AG08396 (cell line): ENCODE measurements at regions not wholly inside any gene's neighbourhood (a gene's known extent, or its start where the extent isn't known, plus 50 kb on each side); places are given as distances from the start of the nearest gene placed in this dataset.

Experiments
- DNase-seq: peaks from one replicate; pipeline ENCODE4 v3.0.0; 2012; ENCODE audit warnings: low spot score, mixed read lengths

DNA sequence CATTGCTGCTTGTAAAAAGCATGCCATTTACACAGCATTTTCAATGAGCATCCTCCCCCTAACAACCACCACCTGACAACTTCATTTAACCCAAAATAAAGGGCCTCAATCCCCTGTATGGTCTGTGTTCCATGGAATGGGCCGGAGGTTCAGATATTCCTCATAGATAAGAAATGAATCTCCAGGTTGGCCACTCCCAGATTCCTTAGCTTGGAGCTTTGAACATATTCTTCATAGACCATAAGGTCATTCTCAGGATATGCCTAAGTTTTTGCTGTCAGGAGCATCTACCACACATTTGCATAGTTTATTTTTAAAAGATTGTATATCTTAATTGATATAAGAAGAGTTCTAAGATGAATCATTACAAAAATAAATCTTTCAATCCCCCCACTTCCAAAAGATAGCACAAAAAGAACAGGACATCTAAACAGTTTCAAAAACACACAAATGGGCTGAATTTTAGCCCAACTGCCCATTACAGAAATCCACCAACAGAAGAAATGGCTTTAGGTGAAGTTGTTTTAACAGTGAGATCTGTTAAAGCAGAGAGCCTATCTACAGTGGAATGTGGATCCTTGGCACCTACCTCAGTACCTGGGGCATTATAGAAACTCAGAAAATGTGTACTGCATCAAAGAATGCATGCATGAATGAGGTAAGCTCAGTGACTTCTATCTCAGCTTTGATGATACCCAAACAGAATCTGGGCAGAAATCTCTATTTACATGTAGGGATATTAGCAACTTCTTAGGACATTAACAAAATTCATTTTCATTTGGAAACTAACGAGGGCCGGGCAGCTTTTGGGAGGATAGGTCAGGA lies 179.8 kb downstream of the SEC61B start:
- DNase-seq, result no peak

DNA sequence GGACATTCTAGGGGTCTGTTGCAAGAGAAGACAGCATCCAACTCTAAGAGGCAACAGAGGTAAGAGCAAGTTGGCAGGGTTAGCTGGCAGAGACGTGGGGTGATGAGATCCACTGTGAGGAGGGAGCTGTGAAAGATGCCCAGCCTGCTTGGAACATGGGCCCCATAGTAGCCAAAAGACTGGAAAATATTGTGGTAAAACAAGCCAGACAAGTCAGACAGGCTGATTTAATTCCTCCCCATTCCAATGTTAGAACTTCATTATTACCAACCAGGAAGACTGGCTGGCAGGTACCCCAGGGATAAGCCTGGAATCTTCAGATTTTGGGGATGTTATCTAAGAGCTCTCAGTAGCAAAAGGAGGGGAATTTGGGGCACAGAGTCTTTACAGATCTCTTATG lies 181.3 kb downstream of the SEC61B start:
- no peak for DNase-seq

DNA sequence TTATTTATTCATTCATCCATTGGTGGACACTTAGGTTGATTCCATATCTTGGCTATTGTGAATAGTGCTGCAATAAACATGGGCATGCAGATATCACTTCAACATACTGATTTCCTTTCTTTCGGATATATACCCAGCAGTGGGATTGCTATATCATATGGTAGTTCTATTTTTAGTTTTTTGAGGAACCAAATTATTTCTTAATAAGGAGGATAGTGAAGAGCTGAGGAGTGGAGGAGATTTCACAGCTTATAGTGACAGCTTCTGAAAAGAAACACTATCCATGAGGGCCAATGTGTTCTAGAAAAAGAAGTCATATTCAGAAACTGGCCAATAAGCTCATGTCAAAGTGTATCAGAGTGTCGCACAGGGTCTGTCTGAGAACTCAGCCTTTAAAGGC lies 183.3 kb downstream of the SEC61B start:
- no peak for DNase-seq

DNA sequence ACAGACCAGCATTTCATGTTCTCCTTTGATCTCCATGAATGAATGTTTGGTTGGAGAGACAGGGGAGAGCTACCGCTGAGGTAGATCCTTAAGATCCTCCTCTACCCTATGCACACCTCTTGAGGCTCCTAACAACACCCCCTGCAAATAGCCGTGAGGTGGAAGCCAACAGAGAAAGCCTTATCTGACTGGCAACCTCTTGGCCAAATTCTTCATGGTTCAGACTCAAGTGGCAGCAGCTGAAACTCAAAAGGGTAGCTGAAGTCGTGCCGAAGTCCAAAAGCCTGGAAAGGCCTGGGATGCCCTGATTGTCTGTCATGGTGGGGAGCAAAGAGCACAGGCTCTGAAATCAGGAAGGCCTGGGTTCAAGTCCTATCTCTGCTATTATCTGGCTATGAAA lies 184.9 kb downstream of the SEC61B start:
- no peak for DNase-seq

DNA sequence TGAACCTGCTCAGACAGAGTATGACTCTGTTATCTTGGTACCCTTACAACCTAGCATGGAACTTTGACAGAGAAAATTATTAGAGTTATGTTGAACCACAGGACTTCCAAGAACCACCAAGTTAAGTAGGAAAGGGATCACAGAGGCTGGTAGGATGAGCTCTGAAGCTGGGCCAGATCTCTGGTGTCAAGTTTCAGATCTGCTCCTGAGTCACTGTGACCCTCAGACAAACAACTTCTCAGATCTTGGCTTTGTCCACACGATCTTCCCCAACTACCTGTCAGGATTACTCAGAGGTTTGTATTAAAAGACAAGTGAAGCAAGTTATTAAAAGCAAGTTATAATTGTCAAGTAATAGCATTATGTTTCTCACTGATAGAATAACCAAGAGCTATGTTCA lies 189.0 kb downstream of the SEC61B start:
- peak; percentile 46 for DNase-seq

DNA sequence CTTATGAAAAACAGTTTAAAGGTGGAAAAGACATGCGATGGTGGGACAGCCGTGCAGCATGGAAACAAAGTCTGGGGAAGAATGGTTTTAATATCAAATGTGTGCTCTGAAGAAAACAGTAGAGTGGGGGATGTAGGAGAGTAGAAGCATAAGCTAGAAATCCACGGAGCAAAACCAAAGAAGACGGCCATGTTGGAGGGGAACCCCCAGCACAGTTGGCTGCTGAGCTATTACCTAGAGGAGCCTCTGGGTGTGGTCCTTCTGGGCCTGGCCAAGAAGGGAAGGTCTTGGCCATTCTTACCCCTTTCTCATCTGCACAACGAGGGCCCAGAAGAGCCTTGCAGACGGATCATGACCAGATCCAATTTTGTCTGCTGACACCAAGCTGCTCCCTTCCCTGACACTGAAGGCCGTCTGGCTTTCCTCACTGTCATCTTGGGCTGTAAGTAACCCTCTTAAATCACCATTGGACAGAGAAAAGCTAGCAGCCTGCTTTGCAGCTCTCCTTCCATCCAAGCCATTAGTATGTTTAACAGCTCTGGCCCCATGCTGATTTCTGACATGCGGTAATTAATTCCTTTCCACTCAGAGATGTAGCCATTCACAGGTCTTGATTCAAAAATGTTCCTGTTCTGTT lies 189.5 kb downstream of the SEC61B start:
- no peak for DNase-seq

DNA sequence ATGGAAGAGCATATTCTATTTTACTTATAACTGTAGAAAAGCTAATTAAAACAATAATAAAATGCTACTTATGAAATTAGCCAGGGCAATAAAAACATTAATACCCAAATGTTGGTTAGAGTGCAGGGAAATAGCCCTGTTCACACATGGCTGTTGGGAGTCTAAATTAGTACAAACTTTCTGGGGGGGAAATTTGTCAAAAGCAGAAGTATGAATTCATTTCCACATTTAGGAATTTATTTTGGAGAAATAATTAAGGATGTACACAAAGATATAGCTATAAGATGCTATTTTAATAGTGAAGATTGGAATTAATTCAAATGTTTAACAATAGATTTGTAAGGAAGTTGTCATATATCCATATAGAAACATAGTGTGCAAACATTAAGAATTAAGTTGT lies 190.5 kb downstream of the SEC61B start:
- no peak for DNase-seq

DNA sequence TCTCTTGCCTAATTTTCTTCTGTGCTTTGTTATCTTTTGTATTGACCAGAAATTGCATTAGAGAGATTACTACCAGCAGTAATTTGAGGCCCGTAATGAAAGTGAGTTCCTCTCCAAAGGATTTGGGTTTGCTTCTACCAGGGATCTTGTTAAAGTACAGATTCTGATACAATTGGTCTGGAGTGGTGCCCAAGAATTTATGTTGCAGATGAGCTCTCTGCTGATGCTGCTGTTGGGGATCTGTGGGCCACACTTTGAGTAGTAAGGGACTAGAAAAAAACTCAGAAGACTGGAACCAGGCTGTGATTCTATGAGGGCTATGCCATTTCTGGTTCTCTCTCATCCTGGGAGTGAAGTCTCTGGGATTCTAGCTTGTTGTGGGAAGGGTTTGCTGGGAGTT lies 192.2 kb downstream of the SEC61B start:
- DNase-seq, result no peak

DNA sequence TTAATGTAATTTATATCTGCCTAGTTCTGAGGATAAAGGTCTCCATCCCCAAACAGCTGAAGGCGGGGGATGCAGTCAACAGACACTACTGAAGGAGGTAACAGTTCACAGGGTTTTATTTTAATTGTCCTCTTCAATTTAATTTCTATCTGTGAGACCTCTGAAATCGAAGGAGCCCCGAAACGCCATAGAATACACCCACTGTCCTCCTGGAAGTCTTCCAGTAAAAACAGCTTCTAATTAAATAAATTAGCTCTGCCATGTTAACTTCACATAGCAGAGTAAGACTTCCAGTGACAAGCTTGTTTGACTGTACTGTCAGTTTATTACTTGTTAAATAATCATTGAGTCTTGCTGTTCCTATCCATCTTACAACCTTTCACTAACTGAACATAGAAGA lies 193.5 kb downstream of the SEC61B start:
- DNase-seq, result no peak

DNA sequence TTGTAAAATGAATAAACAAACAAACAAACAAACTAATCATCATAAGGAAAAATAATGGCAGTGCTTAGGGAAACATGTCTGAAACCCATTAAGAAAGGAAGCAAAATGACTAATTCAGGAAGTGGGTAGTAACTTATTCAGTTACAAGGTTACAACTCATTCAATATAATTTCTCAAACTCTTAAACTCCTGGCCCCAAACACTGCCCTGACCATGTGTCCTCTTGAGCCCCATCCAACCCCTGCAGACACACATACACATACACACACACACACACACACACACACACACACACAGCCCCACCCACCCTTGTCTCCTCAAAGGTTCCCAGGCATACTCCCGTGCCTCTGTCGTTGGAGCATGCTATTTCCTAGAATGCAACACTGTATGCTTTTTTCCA lies 193.9 kb downstream of the SEC61B start:
- no peak for DNase-seq

DNA sequence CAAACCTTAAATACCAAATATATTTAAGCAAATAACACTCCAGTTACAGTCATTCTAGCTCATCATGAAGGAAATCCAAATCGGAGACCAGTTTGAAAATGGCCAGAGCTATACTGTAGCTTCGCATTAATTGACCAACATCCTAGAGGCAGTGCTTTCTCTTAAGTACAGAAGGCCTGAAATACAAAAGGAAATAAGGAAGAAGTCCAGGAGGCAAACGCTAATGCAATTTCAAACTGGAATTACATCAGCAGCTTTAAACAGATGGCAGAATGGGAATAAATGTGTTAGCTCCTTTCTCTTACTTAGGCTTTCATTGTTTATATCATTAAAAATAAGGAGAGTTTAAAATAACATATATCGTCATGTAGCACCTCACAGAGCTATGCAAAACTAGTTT lies 197.0 kb downstream of the SEC61B start:
- no peak for DNase-seq

DNA sequence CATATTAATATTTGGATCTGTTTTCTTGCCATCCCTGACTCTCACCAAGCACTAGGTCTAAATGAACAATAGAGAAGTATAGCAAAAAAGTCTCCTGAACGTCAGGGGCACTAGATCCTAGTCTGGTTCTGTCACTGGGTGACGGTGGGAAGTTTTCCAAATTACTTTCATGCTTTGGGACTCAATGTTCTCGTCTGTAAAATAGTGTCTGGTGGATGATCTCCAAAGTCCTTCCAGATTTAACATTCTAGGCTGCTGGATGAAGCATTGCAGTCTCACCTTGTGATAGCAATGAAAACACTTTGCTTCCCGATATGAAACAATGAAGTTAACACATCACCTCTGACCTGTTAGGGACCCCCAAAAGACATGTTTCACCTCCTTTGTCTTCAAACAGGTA lies 199.3 kb downstream of the SEC61B start:
- no peak for DNase-seq

DNA sequence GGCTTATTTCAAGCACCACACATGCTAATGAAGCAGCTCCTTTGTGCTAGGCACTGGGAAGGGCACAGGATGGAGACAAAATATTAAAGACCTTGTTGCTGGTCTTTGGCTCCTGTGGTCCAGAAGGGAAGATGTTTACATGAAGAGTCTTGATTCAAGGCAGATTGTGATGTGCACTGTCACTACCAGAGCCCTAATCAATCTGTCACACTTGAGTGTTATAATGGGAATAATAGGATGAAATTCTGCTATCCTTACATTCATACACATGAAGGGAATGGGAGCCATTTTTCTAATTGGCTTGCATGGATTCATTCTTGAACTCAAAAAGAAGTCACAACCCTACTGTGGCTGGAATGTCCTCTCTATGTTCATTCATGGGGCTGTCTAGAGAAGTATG lies 203.0 kb downstream of the SEC61B start:
- no peak for DNase-seq

DNA sequence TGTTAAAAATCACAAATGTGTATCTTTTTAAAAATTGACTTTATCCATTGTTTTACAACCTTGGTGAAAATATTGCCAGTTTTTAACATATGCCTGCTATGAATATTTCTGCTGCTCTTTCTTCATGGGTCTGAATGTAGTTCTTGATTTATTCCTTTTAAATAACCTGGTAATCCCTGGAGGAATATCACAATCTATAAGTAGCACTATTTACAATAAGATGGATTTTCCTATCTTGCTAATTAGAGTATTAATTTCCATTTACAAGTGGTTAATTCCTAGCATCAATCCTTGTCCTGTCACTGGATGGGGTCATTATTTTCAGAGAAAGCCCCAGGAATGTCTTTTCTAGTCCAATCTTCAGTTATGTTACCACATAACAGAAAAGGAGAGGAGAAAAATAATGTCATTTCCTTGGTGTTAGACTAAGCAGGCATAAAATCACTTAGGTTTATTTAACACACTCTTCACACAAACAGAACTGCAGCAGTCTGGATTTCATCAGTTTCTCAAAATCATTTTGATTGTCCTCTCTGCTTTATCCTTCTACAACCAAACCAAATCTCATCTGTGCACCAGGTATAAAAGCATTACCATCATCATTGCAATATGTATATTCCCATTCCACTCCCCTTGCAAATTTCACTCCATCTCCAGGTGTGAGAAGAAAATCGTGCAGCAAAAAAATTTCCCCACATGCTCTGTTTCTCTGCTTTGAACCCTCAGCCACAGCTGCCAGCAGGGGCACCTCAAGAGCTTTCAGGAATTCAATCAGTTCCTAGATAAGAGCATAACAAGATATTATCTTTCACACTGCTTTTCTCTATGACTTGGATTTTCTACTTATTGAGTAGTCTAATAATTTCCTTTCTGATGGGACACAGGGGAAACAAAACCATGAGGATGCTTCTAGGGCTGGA lies 204.1 kb downstream of the SEC61B start:
- DNase-seq, result no peak

DNA sequence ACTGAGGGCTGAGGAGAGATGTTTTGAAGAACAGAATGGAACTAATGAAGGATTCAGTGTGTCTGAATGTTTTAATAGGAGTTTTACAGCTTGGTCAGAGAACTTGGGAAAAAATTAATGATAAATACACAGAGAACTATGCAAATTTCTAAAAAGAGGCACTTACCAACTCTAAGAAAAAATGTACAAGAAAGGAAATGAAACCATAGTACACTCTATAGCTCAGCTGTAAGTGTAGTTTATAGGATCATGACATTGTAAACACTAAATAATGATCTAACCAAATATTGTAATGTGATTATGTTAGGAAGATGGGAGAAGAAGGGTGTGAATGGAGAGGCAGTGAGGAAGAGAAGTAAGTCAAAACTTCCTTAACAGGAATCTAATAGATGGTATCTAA lies 205.2 kb downstream of the SEC61B start:
- no peak for DNase-seq

DNA sequence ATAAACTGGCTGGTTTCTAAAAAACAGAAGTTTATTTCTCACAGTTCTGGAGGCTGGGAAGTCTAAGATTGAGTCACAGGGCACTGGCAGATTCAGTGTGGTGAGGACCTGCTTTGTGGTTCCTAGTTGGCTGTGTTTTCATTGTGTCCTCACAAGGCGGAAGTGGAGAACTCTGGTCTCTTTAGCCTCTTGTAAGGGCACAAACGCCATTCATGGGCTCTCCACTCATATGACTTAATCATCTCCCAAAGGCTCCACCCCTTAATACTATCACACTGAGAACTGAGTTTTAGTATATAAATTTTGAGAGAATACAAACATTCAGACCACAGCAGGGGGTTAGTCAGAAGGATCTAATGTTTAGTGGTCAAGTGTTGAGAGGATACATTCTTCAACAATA lies 208.2 kb downstream of the SEC61B start:
- peak; percentile 71 for DNase-seq

DNA sequence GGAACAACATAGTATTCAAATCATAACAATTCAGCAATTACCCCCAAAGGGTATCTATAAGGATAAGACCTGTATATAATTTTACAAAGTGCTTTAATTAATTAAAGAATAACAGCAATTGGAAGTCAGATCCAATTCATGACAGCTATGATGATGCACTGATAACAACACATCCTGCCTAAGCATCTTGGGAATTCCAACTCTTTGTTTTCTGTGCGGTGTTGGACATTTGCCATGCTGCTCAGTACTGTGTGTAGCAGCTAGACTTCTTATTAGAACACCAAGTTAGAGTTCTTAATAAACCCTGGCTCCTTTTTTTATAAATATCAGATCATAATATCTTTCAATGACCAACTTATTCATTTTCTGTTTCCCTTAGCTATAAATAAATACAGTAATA lies 209.0 kb downstream of the SEC61B start:
- DNase-seq, result no peak

DNA sequence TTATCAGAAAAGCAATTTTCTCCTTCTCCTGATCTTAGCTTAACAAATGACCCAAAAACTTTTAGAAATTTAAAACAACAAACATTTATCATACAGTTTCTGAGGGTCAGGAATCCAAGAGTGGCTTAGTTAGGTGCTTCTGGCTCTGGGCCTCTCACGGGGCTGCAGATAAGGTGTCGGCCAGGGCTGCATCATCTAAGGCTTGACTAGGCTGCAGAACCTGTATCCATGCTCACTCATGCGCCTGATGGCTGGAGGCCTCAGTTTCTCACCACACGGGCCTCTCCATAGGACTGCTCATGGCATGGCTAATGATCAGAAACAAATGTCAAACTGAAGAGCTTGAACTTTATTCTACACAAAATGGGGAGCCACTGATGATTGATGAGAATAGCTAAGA lies 210.0 kb downstream of the SEC61B start:
- DNase-seq, result no peak

DNA sequence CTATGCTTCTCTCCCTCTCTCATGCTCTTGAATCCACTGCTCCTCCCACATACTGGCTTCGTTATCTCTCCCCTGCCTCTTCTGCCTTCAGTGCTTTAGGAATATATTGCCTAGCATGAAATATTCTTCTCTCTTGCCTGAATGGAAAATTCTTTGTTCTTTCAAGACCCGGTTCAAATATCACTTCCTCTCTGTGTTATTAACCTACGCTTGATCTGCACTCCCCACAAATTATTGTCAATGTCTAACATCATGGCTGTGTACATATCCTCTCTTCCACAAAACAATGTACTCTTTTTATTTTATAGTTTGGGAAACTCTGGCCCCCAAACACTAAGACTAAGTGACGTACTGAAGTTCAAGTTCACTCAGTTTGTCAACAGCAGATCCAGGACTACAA lies 211.0 kb downstream of the SEC61B start:
- DNase-seq, result no peak

DNA sequence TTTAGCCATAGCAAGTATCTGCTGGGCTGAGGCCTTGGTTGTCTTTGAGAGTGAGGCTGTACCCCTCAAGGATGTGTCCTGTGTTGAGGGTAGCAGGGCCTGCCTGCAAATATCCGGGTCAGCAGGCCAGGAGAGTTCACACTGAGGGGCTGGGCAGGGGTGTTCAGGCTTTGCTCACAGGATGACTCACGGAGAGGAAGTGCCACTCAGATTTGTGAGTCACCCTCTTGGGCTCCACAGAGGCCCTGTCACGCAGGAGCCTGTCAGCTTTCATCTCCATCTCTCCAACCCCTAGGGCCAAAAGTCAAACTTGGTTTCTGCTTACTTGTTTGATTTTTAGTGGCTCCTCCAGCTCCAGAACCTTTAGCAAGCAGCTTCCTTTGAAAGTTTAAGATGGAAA lies 211.5 kb downstream of the SEC61B start:
- peak; percentile 76 for DNase-seq

DNA sequence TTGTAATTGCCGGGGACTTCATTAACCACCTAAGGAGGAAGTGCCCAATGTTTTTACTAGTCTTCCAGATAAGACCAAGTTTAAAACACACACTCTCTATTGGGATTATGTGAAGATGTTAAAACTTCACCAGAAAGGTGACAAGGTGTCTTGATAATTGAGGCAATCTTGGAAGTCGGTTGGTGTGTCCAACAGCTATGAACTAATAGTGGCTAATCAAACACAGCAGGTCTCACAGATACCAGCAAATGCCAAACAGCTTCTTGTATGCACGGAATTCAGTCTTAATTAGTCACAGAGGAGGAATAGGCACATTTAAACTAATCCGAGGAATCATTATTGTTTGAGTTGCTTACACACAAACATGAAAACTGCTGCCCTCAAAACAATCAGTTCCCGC lies 214.5 kb downstream of the SEC61B start:
- no peak for DNase-seq

DNA sequence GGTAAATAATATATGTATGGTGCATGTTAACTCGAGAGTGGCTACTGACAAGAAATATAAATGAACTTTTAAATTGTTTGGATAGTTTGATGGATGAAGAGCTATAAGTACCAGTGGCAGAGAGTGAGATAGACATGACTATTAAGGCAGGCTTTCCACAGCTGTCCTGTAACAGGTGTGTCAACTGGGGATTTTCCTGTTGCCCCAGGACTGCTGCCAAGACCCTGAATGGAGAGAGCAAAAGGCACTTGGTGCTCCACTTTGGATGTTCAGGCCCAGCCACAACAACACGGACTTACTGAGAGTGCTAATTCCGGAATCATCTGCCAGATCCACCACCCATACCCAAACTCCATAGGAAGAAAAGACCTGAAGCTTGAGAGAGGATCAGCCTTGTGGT lies 215.1 kb downstream of the SEC61B start:
- DNase-seq, result no peak

DNA sequence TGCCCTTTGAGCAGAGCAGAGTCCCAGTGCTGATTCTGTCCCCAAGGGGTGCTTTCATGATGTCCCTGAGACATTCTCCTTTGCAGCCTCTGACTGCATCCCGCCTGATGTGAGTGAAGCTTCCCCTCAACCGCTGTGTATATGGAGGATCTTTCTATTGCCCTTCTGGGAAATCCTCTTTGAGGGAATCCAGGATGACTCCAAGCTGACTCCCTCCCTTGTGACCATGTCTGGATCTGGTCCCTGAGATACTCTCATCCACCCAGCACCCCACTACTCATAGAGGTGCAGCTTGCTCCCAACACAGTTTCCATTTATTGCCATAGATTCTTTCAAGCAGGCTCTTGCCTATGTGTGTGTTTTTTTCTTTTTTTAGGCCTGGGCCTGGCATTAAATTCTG lies 216.5 kb downstream of the SEC61B start:
- DNase-seq, result no peak
